ENCODE measurements at regions not wholly inside any gene's neighbourhood (a gene's known extent, or its start where the extent isn't known, plus 50 kb on each side); places are given as distances from the start of the nearest gene placed in this dataset.

- peak in 1 of 2 donors; percentile 13 for DNase-seq (ENCODE audit: low read depth in 2 of 2)
Measured at GRCh38 chr16:73171380-73171779, 123.5 kb upstream of the ZFHX3 start.

GRCh38 chr16:73170612-73171038, 122.7 kb upstream of the ZFHX3 start:
- no peak for TF ChIP-seq CTCF (conservative IDR thresholded peaks at IDR 0.05 in 1 of 2, IDR thresholded peaks at IDR 0.05 in 1 of 2; ENCODE audit: low read depth in 1 of 2, low read length in 2 of 2)
- TF ChIP-seq EZH2 (IDR thresholded peaks at IDR 0.05; ENCODE audit: low read length, missing control alignments), result no peak

More at GRCh38 chr16:73171380-73171779, 123.5 kb upstream of the ZFHX3 start:
- Histone ChIP-seq H2AFZ (ENCODE audit: low read length) (no peak overlapping the region), H3K9me3 (ENCODE audit: control insufficient read depth, insufficient read depth, low read depth, low read length) (no peaks in the 10 kb centered on the region), H3K79me2 (ENCODE audit: control insufficient read depth, insufficient read depth, low read length) (no peaks in the 10 kb centered on the region), H3K27me3 (ENCODE audit: control insufficient read depth, insufficient read depth, low read length) (no peaks in the 10 kb centered on the region), H3K9ac (ENCODE audit: insufficient read depth, low read length) (no peak overlapping the region), H3K36me3 (ENCODE audit: control insufficient read depth, insufficient read depth, low read length) (no peaks in the 10 kb centered on the region), H3K4me1 (ENCODE audit: control insufficient read depth, extremely low read depth, insufficient read depth, low read length) (peaks cover 16% of the 10 kb centered on the region), H3K27ac (ENCODE audit: insufficient read depth, low read length) (no peak overlapping the region), H4K20me1 (ENCODE audit: control insufficient read depth, extremely low read depth, insufficient read depth, low read length) (no peaks in the 10 kb centered on the region), H3K4me2 (ENCODE audit: extremely low read depth, insufficient read depth, low read length) (no peak overlapping the region), H3K4me3 (replicated peaks in 1 of 4; ENCODE audit: control extremely low read depth in 1 of 4, insufficient read depth in 1 of 4, low read depth in 3 of 4, low read length in 4 of 4) (no peak overlapping the region)
- TF ChIP-seq EZH2 (IDR thresholded peaks at IDR 0.05; ENCODE audit: low read length, missing control alignments) (no peak), CTCF (conservative IDR thresholded peaks at IDR 0.05 in 1 of 2, IDR thresholded peaks at IDR 0.05 in 1 of 2; ENCODE audit: low read depth in 1 of 2, low read length in 2 of 2) (no peak)

GRCh38 chr16:73166947-73167550, 119.1 kb upstream of the ZFHX3 start:
- Histone ChIP-seq H4K20me1 (ENCODE audit: control insufficient read depth, extremely low read depth, insufficient read depth, low read length) (no peaks in the 10 kb centered on the region), H3K27ac (ENCODE audit: insufficient read depth, low read length) (peak overlapping the region; percentile 48), H3K36me3 (ENCODE audit: control insufficient read depth, insufficient read depth, low read length) (no peaks in the 10 kb centered on the region), H3K4me3 (replicated peaks in 1 of 4; ENCODE audit: control extremely low read depth in 1 of 4, insufficient read depth in 1 of 4, low read depth in 3 of 4, low read length in 4 of 4) (peak overlapping the region; percentile 0 to 30 (median 26)), H2AFZ (ENCODE audit: low read length) (peak overlapping the region; percentile 39), H3K9ac (ENCODE audit: insufficient read depth, low read length) (no peak overlapping the region), H3K9me3 (ENCODE audit: control insufficient read depth, insufficient read depth, low read depth, low read length) (no peaks in the 10 kb centered on the region), H3K27me3 (ENCODE audit: control insufficient read depth, insufficient read depth, low read length) (no peaks in the 10 kb centered on the region), H3K79me2 (ENCODE audit: control insufficient read depth, insufficient read depth, low read length) (no peaks in the 10 kb centered on the region), H3K4me1 (ENCODE audit: control insufficient read depth, extremely low read depth, insufficient read depth, low read length) (peaks cover 5% of the 10 kb centered on the region), H3K4me2 (ENCODE audit: extremely low read depth, insufficient read depth, low read length) (peak overlapping the region; percentile 93)
- DNase-seq (ENCODE audit: low read depth in 2 of 2), result peak in 1 of 2 donors; percentile 52
- no peak for TF ChIP-seq EZH2 (IDR thresholded peaks at IDR 0.05; ENCODE audit: low read length, missing control alignments)
- no peak for TF ChIP-seq CTCF (conservative IDR thresholded peaks at IDR 0.05 in 1 of 2, IDR thresholded peaks at IDR 0.05 in 1 of 2; ENCODE audit: low read depth in 1 of 2, low read length in 2 of 2)

More at GRCh38 chr16:73170612-73171038, 122.7 kb upstream of the ZFHX3 start:
- no peaks in the 10 kb centered on the region for H3K9me3 ChIP-seq (ENCODE audit: control insufficient read depth, insufficient read depth, low read depth, low read length)
- H3K4me2 ChIP-seq (ENCODE audit: extremely low read depth, insufficient read depth, low read length), result no peak overlapping the region
- no peak overlapping the region for H3K27ac ChIP-seq (ENCODE audit: insufficient read depth, low read length)
- H3K27me3 ChIP-seq (ENCODE audit: control insufficient read depth, insufficient read depth, low read length), result no peaks in the 10 kb centered on the region
- H4K20me1 ChIP-seq (ENCODE audit: control insufficient read depth, extremely low read depth, insufficient read depth, low read length), result no peaks in the 10 kb centered on the region
- no peak overlapping the region for H3K9ac ChIP-seq (ENCODE audit: insufficient read depth, low read length)
- no peak for DNase-seq (ENCODE audit: low read depth in 2 of 2)
- no peaks in the 10 kb centered on the region for H3K79me2 ChIP-seq (ENCODE audit: control insufficient read depth, insufficient read depth, low read length)
- H3K4me3 ChIP-seq (replicated peaks in 1 of 4; ENCODE audit: control extremely low read depth in 1 of 4, insufficient read depth in 1 of 4, low read depth in 3 of 4, low read length in 4 of 4), result no peak overlapping the region
- H2AFZ ChIP-seq (ENCODE audit: low read length), result no peak overlapping the region
- H3K4me1 ChIP-seq (ENCODE audit: control insufficient read depth, extremely low read depth, insufficient read depth, low read length), result peaks cover 16% of the 10 kb centered on the region
- H3K36me3 ChIP-seq (ENCODE audit: control insufficient read depth, insufficient read depth, low read length), result no peaks in the 10 kb centered on the region

Measured in fibroblast of lung (primary cell).